ENCODE measurements at regions not wholly inside any gene's neighbourhood (a gene's known extent, or its start where the extent isn't known, plus 50 kb on each side); places are given as distances from the start of the nearest gene placed in this dataset.

GRCh38 chr2:234269769-234270204 lies 219.3 kb downstream of the SPP2 start:
- Histone ChIP-seq H2AFZ (ENCODE audit: low read length) (no peak overlapping the region), H3K9me2 (ENCODE audit: insufficient read depth, low read length) (no peaks in the 10 kb centered on the region), H3K4me1 (ENCODE audit: insufficient read depth, low read length, poor library complexity, severe bottlenecking) (no peaks in the 10 kb centered on the region), H3K79me2 (ENCODE audit: insufficient read depth, low read depth, low read length) (no peaks in the 10 kb centered on the region), H3K27ac (ENCODE audit: low read depth, low read length, poor library complexity, severe bottlenecking) (no peak overlapping the region), H3K9me3 (ENCODE audit: low read length) (no peaks in the 10 kb centered on the region), H3K4me3 (ENCODE audit: low read depth, low read length, poor library complexity, severe bottlenecking) (no peak overlapping the region), H4K20me1 (ENCODE audit: insufficient read depth, low read length) (no peaks in the 10 kb centered on the region), H3K4me2 (ENCODE audit: low read length) (no peak overlapping the region), H3K36me3 (ENCODE audit: insufficient read depth, low read length) (no peaks in the 10 kb centered on the region)
- ChIA-PET CTCF (ENCODE audit: unreplicated experiment) (interaction anchor here (0.6 kb wide), 1 partner anchor 851 kb away, joined by 3 read pairs; no protein-coding TSS in a partner anchor), POLR2A (interaction anchor here (0.5 kb wide), 1 partner anchor 321 kb away, joined by 4 read pairs; no protein-coding TSS in a partner anchor)
- no peak for TF ChIP-seq CTCF (conservative IDR thresholded peaks at IDR 0.05; ENCODE audit: low read length)
- no peak for TF ChIP-seq EZH2phosphoT487 (IDR thresholded peaks at IDR 0.05; ENCODE audit: borderline replicate concordance, low read depth, low read length)
- no peak for DNase-seq (ENCODE audit: low spot score)
- no TSS peak for BruUV-seq (replicated peaks)
- intact Hi-C loops (cut with micrococcal nuclease; ENCODE audit: unreplicated experiment) = no loop called here

- no peak for DNase-seq (ENCODE audit: low spot score)
- TF ChIP-seq EZH2phosphoT487 (IDR thresholded peaks at IDR 0.05; ENCODE audit: borderline replicate concordance, low read depth, low read length) = no peak
- no peak for TF ChIP-seq CTCF (conservative IDR thresholded peaks at IDR 0.05; ENCODE audit: low read length)
- no peaks in the 10 kb centered on the region for H3K4me1 ChIP-seq (ENCODE audit: insufficient read depth, low read length, poor library complexity, severe bottlenecking)
- no peaks in the 10 kb centered on the region for H3K9me3 ChIP-seq (ENCODE audit: low read length)
- H3K4me3 ChIP-seq (ENCODE audit: low read depth, low read length, poor library complexity, severe bottlenecking) = no peak overlapping the region
- CTCF ChIA-PET (ENCODE audit: unreplicated experiment) = interaction anchor here (0.6 kb wide), 1 partner anchor 930 kb away, joined by 3 read pairs; no protein-coding TSS in a partner anchor
- no TSS peak for BruUV-seq (replicated peaks)
- H3K4me2 ChIP-seq (ENCODE audit: low read length) = no peak overlapping the region
- H3K27ac ChIP-seq (ENCODE audit: low read depth, low read length, poor library complexity, severe bottlenecking) = no peak overlapping the region
- no peaks in the 10 kb centered on the region for H3K79me2 ChIP-seq (ENCODE audit: insufficient read depth, low read depth, low read length)
- POLR2A ChIA-PET = no interaction called here
- no peaks in the 10 kb centered on the region for H4K20me1 ChIP-seq (ENCODE audit: insufficient read depth, low read length)
- intact Hi-C loops (cut with micrococcal nuclease; ENCODE audit: unreplicated experiment) = no loop called here
- H2AFZ ChIP-seq (ENCODE audit: low read length) = no peak overlapping the region
- H3K36me3 ChIP-seq (ENCODE audit: insufficient read depth, low read length) = no peaks in the 10 kb centered on the region
- no peaks in the 10 kb centered on the region for H3K9me2 ChIP-seq (ENCODE audit: insufficient read depth, low read length)
These were observed 217.0 kb downstream of the SPP2 start for GRCh38 chr2:234267534-234267933.

GRCh38 chr2:234266952-234267351 lies 216.4 kb downstream of the SPP2 start:
- Histone ChIP-seq H3K9me2 (ENCODE audit: insufficient read depth, low read length) (no peaks in the 10 kb centered on the region), H3K27ac (ENCODE audit: low read depth, low read length, poor library complexity, severe bottlenecking) (no peak overlapping the region), H2AFZ (ENCODE audit: low read length) (no peak overlapping the region), H3K4me3 (ENCODE audit: low read depth, low read length, poor library complexity, severe bottlenecking) (no peak overlapping the region), H3K4me2 (ENCODE audit: low read length) (no peak overlapping the region), H3K9me3 (ENCODE audit: low read length) (no peaks in the 10 kb centered on the region), H3K4me1 (ENCODE audit: insufficient read depth, low read length, poor library complexity, severe bottlenecking) (no peaks in the 10 kb centered on the region), H4K20me1 (ENCODE audit: insufficient read depth, low read length) (no peaks in the 10 kb centered on the region), H3K36me3 (ENCODE audit: insufficient read depth, low read length) (no peaks in the 10 kb centered on the region), H3K79me2 (ENCODE audit: insufficient read depth, low read depth, low read length) (no peaks in the 10 kb centered on the region)
- ChIA-PET CTCF (ENCODE audit: unreplicated experiment) (interaction anchor here (0.6 kb wide), 1 partner anchor 930 kb away, joined by 3 read pairs; no protein-coding TSS in a partner anchor), POLR2A (no interaction called here)
- intact Hi-C loops (cut with micrococcal nuclease; ENCODE audit: unreplicated experiment) = no loop called here
- no peak for TF ChIP-seq EZH2phosphoT487 (IDR thresholded peaks at IDR 0.05; ENCODE audit: borderline replicate concordance, low read depth, low read length)
- no peak for TF ChIP-seq CTCF (conservative IDR thresholded peaks at IDR 0.05; ENCODE audit: low read length)
- no TSS peak for BruUV-seq (replicated peaks)
- no peak for DNase-seq (ENCODE audit: low spot score)
